Brain microvascular endothelial cell (primary cell): ENCODE measurements at regions not wholly inside any gene's neighbourhood (a gene's known extent, or its start where the extent isn't known, plus 50 kb on each side); places are given as distances from the start of the nearest gene placed in this dataset.

Source experiments
- DNase-seq: peaks from one replicate; pipeline ENCODE4 v3.0.0-alpha.2; 2020
- H3K27ac ChIP-seq: fragments of 250-450 bp; sonication (Bioruptor Pico); 2 replicates; pipeline ENCODE4 v1.5.1; 2020; ENCODE audit warnings: mild to moderate bottlenecking, moderate library complexity
- H3K27me3 ChIP-seq: fragments of 250-450 bp; sonication (Bioruptor Pico); replicated peaks from 2 replicates; pipeline ENCODE4 v1.5.1; 2020; ENCODE audit warnings: mild to moderate bottlenecking
- H3K36me3 ChIP-seq: fragments of 250-450 bp; sonication (Bioruptor Pico); replicated peaks from 2 replicates; pipeline ENCODE4 v1.5.1; 2020; ENCODE audit warnings: mild to moderate bottlenecking
- H3K4me3 ChIP-seq: 2 replicates; pipeline ENCODE4 v1.5.1; 2011; ENCODE audit warnings: low read depth, mild to moderate bottlenecking, control low read depth, low read length, moderate library complexity
- in situ Hi-C: cut with HindIII; loops from 2 replicates; pipeline ENCODE4 v1.10.0; 2017; ENCODE audit warnings: low sequenced_read_pairs, low pct_ligation_motif_present
- TF ChIP-seq, protein P1 (sequence below): IDR thresholded peaks from 2 replicates; pipeline ENCODE4 v1.5.1; 2011; ENCODE audit warnings: low read depth, mild to moderate bottlenecking, moderate library complexity, low read length, control low read depth, inconsistent platforms; ENCODE audit errors: missing control alignments

DNA sequence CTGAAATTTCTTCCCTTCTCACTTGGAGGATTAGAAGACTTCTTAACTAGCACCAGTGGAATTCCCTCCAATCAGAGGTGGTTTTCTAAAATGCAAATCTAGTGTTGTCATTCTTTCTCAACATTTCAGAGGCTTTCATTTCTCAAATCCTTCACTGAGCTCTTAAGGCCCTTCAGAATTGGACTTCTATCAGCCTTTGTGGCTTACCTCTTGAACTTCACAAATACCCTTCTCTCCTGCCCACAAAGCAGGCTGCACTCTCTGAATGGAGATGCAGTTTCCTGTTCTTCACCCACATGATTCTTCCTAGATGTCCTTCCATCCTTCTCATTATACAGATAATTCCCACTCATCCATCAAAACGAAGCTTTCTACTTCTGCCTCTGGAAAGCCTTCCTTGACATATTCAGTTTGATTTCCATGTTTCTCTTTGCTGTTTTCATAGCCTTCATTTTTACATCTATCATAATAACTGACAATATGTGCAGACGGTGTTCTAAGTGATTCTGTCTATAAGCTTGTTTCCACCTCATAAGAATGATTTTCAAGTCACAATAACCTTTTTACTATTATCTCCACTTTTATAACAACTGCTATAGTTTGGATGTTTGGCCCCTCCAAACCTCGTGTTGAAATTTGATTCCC lies 123.1 kb upstream of the GPR12 start:
- Histone ChIP-seq H3K27ac (no peak overlapping the region), H3K27me3 (no peaks in the 10 kb centered on the region), H3K4me3 (no peak overlapping the region), H3K36me3 (no peaks in the 10 kb centered on the region)
- no peak for DNase-seq
- TF ChIP-seq, protein P1, sequence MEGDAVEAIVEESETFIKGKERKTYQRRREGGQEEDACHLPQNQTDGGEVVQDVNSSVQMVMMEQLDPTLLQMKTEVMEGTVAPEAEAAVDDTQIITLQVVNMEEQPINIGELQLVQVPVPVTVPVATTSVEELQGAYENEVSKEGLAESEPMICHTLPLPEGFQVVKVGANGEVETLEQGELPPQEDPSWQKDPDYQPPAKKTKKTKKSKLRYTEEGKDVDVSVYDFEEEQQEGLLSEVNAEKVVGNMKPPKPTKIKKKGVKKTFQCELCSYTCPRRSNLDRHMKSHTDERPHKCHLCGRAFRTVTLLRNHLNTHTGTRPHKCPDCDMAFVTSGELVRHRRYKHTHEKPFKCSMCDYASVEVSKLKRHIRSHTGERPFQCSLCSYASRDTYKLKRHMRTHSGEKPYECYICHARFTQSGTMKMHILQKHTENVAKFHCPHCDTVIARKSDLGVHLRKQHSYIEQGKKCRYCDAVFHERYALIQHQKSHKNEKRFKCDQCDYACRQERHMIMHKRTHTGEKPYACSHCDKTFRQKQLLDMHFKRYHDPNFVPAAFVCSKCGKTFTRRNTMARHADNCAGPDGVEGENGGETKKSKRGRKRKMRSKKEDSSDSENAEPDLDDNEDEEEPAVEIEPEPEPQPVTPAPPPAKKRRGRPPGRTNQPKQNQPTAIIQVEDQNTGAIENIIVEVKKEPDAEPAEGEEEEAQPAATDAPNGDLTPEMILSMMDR: no peak
- in situ Hi-C loops: no loop called here

DNA sequence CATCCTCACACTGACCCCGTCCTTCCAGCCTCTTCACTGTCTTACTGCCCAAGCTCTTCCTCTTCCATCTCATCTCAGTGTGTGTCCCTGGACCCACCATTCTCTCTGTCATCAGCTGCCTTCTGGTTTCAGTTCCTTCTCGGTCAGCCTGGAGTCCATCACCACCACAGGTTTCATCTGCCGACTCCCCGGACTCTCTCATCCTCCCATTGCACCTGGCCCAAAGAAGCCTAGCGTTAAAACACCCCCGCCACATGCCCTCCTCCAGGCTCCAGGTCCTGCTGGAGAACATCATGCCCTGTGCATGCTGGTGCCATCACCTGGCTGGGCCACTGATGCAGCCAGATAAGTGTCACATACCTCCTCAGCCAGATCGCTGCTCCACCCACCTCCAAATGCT lies 122.1 kb upstream of the GPR12 start:
- Histone ChIP-seq H3K36me3 (no peaks in the 10 kb centered on the region), H3K27ac (no peak overlapping the region), H3K4me3 (no peak overlapping the region), H3K27me3 (no peaks in the 10 kb centered on the region)
- in situ Hi-C loops: no loop called here
- DNase-seq: no peak
- TF ChIP-seq, protein P1: no peak

DNA sequence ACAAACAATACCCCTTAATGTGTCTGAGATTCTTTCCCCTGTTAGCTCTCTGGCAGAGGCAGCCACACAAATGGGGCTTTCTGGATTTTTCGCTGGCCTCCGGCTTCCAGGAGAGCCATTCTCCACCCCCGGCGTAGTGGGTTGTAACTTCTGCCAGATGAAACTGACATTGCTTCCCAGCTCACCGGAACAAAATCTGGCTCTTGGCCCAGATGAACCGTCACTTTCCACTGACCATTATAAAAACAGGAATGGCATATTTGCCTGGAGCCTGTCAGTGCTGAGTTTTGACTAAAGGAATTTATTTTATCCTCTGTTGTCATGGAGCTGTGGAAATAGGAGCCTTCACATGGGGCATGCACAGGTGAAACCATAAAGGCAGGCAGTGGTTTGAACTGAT lies 120.6 kb upstream of the GPR12 start:
- Histone ChIP-seq H3K4me3 (peak overlapping the region; percentile 3), H3K27ac (no peak overlapping the region), H3K27me3 (no peaks in the 10 kb centered on the region), H3K36me3 (no peaks in the 10 kb centered on the region)
- peak; percentile 45 for DNase-seq
- in situ Hi-C loops: no loop called here
- TF ChIP-seq, protein P1: no peak

DNA sequence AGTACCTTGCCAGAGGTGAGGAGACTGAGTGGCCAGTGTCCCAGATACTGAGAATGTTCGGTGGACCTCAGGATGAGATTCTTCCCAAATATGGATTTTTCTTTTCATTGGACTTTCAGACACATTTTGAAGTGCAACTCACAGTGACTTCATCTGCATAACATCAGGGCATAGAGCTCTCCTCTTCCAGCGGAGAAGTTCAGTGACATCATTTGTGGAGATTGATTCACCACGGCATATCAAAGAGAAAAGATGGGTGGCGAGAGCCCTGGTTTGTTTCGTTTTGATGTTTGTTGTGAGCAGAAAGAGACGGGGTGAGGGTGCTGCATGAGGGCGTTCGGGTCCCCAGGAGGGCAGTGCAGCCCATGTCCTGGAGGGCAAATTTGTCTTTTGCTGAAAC lies 120.1 kb upstream of the GPR12 start:
- Histone ChIP-seq H3K27me3 (no peaks in the 10 kb centered on the region), H3K27ac (no peak overlapping the region), H3K4me3 (peak overlapping the region; percentile 3), H3K36me3 (no peaks in the 10 kb centered on the region)
- in situ Hi-C loops: no loop called here
- TF ChIP-seq, protein P1: no peak
- no peak for DNase-seq

DNA sequence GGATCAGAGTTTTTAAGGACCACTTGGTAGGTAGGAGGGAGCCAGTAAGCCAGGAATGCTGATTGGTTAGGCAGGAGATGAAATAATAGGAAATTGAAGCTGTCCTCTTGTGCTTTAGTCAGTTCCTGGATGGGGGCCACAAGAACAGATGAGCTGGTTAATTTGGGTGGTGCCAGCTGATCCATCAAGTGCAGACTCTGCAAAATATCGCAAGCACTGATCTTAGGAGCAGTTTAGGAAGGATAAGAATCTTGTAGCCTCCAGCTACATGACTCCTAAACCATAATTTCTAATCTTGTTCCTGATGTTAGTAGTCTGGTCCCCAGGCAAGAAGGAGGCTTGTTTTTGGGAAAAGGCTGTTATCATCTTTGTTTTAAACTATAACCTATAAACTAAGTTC lies 117.9 kb upstream of the GPR12 start:
- no peaks in the 10 kb centered on the region for H3K36me3 ChIP-seq
- H3K27ac ChIP-seq: no peak overlapping the region
- TF ChIP-seq, protein P1: no peak
- DNase-seq: no peak
- in situ Hi-C loops: no loop called here
- H3K27me3 ChIP-seq: no peaks in the 10 kb centered on the region
- no peak overlapping the region for H3K4me3 ChIP-seq

DNA sequence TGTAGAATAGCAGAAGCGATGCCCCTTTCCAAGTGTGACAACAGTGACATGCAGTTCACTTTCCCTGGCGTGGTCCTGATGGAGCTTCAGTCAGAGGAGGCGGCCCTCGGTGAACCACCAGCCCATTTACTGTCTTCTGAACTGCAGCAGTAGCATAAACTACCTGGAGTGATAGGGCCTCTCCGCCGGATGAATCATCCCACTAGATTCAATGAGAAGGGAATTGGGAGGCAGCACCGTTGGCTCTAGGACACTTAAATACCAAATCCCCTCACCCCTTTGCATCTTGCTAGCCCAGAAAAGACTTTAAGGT lies 112.8 kb upstream of the GPR12 start:
- TF ChIP-seq, protein P1: no peak
- DNase-seq: no peak
- in situ Hi-C loops: no loop called here
- H3K36me3 ChIP-seq: no peaks in the 10 kb centered on the region
- H3K4me3 ChIP-seq: no peak overlapping the region
- no peaks in the 10 kb centered on the region for H3K27me3 ChIP-seq
- H3K27ac ChIP-seq: no peak overlapping the region
